SK-N-SH treated with all-trans-retinoic acid at 6 μM for 48 hours (cell line): ENCODE measurements at regions not wholly inside any gene's neighbourhood (a gene's known extent, or its start where the extent isn't known, plus 50 kb on each side); places are given as distances from the start of the nearest gene placed in this dataset.

Experiments used
- ATAC-seq: fragments of 200-7000 bp; cut with Tn5 transposase; 3 replicates; pipeline ENCODE4 v1.9.1; 2020; ENCODE audit warnings: mild to moderate bottlenecking, moderate library complexity
- ARNTL ChIP-seq: fragments of 450-650 bp; formaldehyde crosslinking; IDR thresholded peaks from 2 replicates; pipeline ENCODE4 v1.5.0; 2020; ENCODE audit warnings: low read depth, mild to moderate bottlenecking, moderate library complexity, borderline replicate concordance
- BACH2 ChIP-seq: fragments of 250-450 bp; sonication (Bioruptor Pico); IDR thresholded peaks from 2 replicates; pipeline ENCODE4 v1.9.0; 2021; ENCODE audit warnings: mild to moderate bottlenecking, borderline replicate concordance
- CSDC2 ChIP-seq: fragments of 250-450 bp; sonication (Bioruptor Pico); IDR thresholded peaks from 2 replicates; pipeline ENCODE4 v1.5.0; 2020; ENCODE audit warnings: mild to moderate bottlenecking, moderate library complexity
- CSRNP3 ChIP-seq: fragments of 250-450 bp; sonication (Bioruptor Pico); IDR thresholded peaks from 2 replicates; pipeline ENCODE4 v1.5.1; 2021; ENCODE audit warnings: mild to moderate bottlenecking, moderate library complexity
- ESRRG ChIP-seq: fragments of 250-450 bp; sonication (Bioruptor Pico); IDR thresholded peaks from 2 replicates; pipeline ENCODE4 v1.6.1; 2021; ENCODE audit warnings: mild to moderate bottlenecking
- GLIS3 ChIP-seq: fragments of 250-450 bp; sonication (Bioruptor Pico); IDR thresholded peaks from 2 replicates; pipeline ENCODE4 v1.5.0; 2020; ENCODE audit warnings: mild to moderate bottlenecking, moderate library complexity
- ISL1 ChIP-seq: fragments of 250-450 bp; sonication (Bioruptor Pico); IDR thresholded peaks from 2 replicates; pipeline ENCODE4 v2.1.2; 2022; ENCODE audit warnings: mild to moderate bottlenecking, moderate library complexity
- OSR1 ChIP-seq: fragments of 250-450 bp; sonication (Bioruptor Pico); IDR thresholded peaks from 2 replicates; pipeline ENCODE4 v1.8.0; 2022; ENCODE audit warnings: moderate library complexity, mild to moderate bottlenecking, inconsistent platforms
- PPARA ChIP-seq: fragments of 250-450 bp; sonication (Bioruptor Pico); IDR thresholded peaks from 2 replicates; pipeline ENCODE4 v1.5.0; 2020; ENCODE audit warnings: mild to moderate bottlenecking, borderline replicate concordance
- RARB ChIP-seq: fragments of 250-450 bp; sonication (Bioruptor Pico); IDR thresholded peaks from 2 replicates; pipeline ENCODE4 v1.8.0; 2021; ENCODE audit warnings: mild to moderate bottlenecking, moderate library complexity
- SNAI2 ChIP-seq: fragments of 250-450 bp; sonication (Bioruptor Pico); IDR thresholded peaks from 2 replicates; pipeline ENCODE4 v1.5.0; 2020; ENCODE audit warnings: mild to moderate bottlenecking, moderate library complexity
- TCF4 ChIP-seq: fragments of 250-450 bp; sonication (Bioruptor Pico); IDR thresholded peaks from 2 replicates; pipeline ENCODE4 v1.8.0; 2021; ENCODE audit warnings: mild to moderate bottlenecking, moderate library complexity, borderline replicate concordance
- TOX ChIP-seq: fragments of 250-450 bp; sonication (Bioruptor Pico); IDR thresholded peaks from 2 replicates; pipeline ENCODE4 v1.8.0; 2021; ENCODE audit warnings: mild to moderate bottlenecking, moderate library complexity, borderline replicate concordance
- ZC3H10 ChIP-seq: fragments of 250-450 bp; sonication (Bioruptor Pico); IDR thresholded peaks from 2 replicates; pipeline ENCODE4 v1.5.1; 2021; ENCODE audit warnings: mild to moderate bottlenecking, moderate library complexity
- ZFP3 ChIP-seq: fragments of 250-450 bp; sonication (Bioruptor Pico); IDR thresholded peaks from 2 replicates; pipeline ENCODE4 v1.5.0; 2020; ENCODE audit warnings: mild to moderate bottlenecking, moderate library complexity
- ZFP30 ChIP-seq: fragments of 450-650 bp; formaldehyde crosslinking; IDR thresholded peaks from 2 replicates; pipeline ENCODE4 v1.5.0; 2022; ENCODE audit warnings: mild to moderate bottlenecking, moderate library complexity
- ZNF565 ChIP-seq: fragments of 450-650 bp; formaldehyde crosslinking; conservative IDR thresholded peaks from 2 replicates; pipeline ENCODE4 v1.5.0; 2020; ENCODE audit warnings: low read depth, mild to moderate bottlenecking, moderate library complexity
- ZNF70 ChIP-seq: fragments of 450-650 bp; formaldehyde crosslinking; IDR thresholded peaks from 2 replicates; pipeline ENCODE4 v1.5.0; 2020; ENCODE audit warnings: mild to moderate bottlenecking, moderate library complexity
- ZNF8 ChIP-seq: fragments of 450-650 bp; formaldehyde crosslinking; IDR thresholded peaks from 2 replicates; pipeline ENCODE4 v1.5.0; 2020; ENCODE audit warnings: mild to moderate bottlenecking, moderate library complexity
- TF ChIP-seq, protein P1 (sequence below): fragments of 250-450 bp; sonication (Bioruptor Pico); IDR thresholded peaks from 2 replicates; pipeline ENCODE4 v1.5.1; 2020; ENCODE audit warnings: low read depth, mild to moderate bottlenecking, moderate library complexity
- TF ChIP-seq, protein P2 (sequence below): fragments of 250-450 bp; sonication (Bioruptor Pico); IDR thresholded peaks from 2 replicates; pipeline ENCODE4 v1.8.0; 2020; ENCODE audit warnings: mild to moderate bottlenecking, moderate library complexity, borderline replicate concordance
- TF ChIP-seq, protein P3 (sequence below): fragments of 250-450 bp; sonication (Bioruptor Pico); IDR thresholded peaks from 2 replicates; pipeline ENCODE4 v1.5.0; 2020; ENCODE audit warnings: mild to moderate bottlenecking, moderate library complexity
- TF ChIP-seq, protein P4 (sequence below): fragments of 250-450 bp; sonication (Bioruptor Pico); IDR thresholded peaks from 2 replicates; pipeline ENCODE4 v1.8.0; 2021; ENCODE audit warnings: low read depth, mild to moderate bottlenecking, moderate library complexity, borderline replicate concordance

DNA sequence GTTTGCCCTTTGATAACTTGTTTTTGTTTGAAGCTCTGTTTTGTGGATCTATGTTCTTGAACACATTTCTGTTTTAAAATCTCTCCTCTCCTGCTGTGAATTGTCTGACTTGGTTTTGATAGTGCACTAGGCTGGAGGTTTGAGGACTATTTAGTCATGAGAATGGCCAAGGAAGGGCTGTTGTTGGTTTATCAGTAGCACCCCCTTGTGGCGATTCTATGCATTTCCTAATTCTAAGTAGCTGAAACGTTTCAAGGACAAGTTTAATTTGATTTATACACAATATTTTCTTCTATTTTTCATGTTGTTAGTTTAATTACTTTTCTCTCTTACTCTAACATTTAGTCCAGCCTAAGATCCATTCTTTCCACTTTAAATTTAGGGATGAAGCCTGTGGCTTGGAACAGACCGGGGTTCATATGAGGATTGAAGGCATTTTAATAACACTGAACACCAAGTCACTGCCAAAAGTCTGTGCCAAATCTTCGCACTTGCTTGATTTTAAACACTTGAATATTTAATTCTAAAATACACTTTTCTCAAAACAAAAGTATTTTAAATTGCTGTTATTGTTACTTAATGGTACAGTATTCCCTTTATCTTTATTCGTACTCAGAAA is 166.0 kb downstream of the SOCS6 start:
- peak; percentile 91 for ATAC-seq

GRCh38 chr18:70453058-70453775 is 164.4 kb downstream of the SOCS6 start:
- TF ChIP-seq BACH2 (no peak), ZNF565 (no peak), GLIS3 (CRISPR knock-in tag) (no peak), ZNF8 (no peak), ESRRG (CRISPR knock-in tag) (no peak), RARB (CRISPR knock-in tag) (no peak), OSR1 (CRISPR knock-in tag) (no peak), ZFP30 (CRISPR knock-in tag) (no peak), CSDC2 (CRISPR knock-in tag) (no peak), ZFP3 (CRISPR knock-in tag) (no peak), ZNF70 (CRISPR knock-in tag) (no peak), ISL1 (CRISPR knock-in tag) (no peak)
- TF ChIP-seq, protein P1, sequence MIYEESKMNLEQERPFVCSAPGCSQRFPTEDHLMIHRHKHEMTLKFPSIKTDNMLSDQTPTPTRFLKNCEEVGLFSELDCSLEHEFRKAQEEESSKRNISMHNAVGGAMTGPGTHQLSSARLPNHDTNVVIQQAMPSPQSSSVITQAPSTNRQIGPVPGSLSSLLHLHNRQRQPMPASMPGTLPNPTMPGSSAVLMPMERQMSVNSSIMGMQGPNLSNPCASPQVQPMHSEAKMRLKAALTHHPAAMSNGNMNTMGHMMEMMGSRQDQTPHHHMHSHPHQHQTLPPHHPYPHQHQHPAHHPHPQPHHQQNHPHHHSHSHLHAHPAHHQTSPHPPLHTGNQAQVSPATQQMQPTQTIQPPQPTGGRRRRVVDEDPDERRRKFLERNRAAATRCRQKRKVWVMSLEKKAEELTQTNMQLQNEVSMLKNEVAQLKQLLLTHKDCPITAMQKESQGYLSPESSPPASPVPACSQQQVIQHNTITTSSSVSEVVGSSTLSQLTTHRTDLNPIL (CRISPR knock-in tag), result no peak
- no peak for ATAC-seq

More for the DNA sequence above, 166.0 kb downstream of the SOCS6 start:
- TF ChIP-seq ZFP30 (CRISPR knock-in tag) (no peak), TCF4 (CRISPR knock-in tag) (no peak), CSDC2 (CRISPR knock-in tag) (no peak), ZNF565 (no peak), PPARA (CRISPR knock-in tag) (no peak), ISL1 (CRISPR knock-in tag) (no peak), RARB (CRISPR knock-in tag) (no peak), ARNTL (CRISPR knock-in tag) (no peak), BACH2 (no peak), SNAI2 (no peak), ZFP3 (CRISPR knock-in tag) (no peak), TOX (CRISPR knock-in tag) (no peak), CSRNP3 (CRISPR knock-in tag) (no peak), ESRRG (CRISPR knock-in tag) (no peak), ZC3H10 (CRISPR knock-in tag) (no peak), OSR1 (CRISPR knock-in tag) (no peak), GLIS3 (CRISPR knock-in tag) (no peak)
- TF ChIP-seq, protein P2, sequence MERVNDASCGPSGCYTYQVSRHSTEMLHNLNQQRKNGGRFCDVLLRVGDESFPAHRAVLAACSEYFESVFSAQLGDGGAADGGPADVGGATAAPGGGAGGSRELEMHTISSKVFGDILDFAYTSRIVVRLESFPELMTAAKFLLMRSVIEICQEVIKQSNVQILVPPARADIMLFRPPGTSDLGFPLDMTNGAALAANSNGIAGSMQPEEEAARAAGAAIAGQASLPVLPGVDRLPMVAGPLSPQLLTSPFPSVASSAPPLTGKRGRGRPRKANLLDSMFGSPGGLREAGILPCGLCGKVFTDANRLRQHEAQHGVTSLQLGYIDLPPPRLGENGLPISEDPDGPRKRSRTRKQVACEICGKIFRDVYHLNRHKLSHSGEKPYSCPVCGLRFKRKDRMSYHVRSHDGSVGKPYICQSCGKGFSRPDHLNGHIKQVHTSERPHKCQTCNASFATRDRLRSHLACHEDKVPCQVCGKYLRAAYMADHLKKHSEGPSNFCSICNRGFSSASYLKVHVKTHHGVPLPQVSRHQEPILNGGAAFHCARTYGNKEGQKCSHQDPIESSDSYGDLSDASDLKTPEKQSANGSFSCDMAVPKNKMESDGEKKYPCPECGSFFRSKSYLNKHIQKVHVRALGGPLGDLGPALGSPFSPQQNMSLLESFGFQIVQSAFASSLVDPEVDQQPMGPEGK (CRISPR knock-in tag), result no peak
- TF ChIP-seq, protein P3, sequence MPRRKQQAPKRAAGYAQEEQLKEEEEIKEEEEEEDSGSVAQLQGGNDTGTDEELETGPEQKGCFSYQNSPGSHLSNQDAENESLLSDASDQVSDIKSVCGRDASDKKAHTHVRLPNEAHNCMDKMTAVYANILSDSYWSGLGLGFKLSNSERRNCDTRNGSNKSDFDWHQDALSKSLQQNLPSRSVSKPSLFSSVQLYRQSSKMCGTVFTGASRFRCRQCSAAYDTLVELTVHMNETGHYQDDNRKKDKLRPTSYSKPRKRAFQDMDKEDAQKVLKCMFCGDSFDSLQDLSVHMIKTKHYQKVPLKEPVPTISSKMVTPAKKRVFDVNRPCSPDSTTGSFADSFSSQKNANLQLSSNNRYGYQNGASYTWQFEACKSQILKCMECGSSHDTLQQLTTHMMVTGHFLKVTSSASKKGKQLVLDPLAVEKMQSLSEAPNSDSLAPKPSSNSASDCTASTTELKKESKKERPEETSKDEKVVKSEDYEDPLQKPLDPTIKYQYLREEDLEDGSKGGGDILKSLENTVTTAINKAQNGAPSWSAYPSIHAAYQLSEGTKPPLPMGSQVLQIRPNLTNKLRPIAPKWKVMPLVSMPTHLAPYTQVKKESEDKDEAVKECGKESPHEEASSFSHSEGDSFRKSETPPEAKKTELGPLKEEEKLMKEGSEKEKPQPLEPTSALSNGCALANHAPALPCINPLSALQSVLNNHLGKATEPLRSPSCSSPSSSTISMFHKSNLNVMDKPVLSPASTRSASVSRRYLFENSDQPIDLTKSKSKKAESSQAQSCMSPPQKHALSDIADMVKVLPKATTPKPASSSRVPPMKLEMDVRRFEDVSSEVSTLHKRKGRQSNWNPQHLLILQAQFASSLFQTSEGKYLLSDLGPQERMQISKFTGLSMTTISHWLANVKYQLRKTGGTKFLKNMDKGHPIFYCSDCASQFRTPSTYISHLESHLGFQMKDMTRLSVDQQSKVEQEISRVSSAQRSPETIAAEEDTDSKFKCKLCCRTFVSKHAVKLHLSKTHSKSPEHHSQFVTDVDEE, result no peak

- TF ChIP-seq ESRRG (CRISPR knock-in tag) (no peak), ISL1 (CRISPR knock-in tag) (no peak), RARB (CRISPR knock-in tag) (no peak), CSDC2 (CRISPR knock-in tag) (no peak), OSR1 (CRISPR knock-in tag) (no peak), ZNF565 (no peak), GLIS3 (CRISPR knock-in tag) (no peak)
- TF ChIP-seq, protein P4, sequence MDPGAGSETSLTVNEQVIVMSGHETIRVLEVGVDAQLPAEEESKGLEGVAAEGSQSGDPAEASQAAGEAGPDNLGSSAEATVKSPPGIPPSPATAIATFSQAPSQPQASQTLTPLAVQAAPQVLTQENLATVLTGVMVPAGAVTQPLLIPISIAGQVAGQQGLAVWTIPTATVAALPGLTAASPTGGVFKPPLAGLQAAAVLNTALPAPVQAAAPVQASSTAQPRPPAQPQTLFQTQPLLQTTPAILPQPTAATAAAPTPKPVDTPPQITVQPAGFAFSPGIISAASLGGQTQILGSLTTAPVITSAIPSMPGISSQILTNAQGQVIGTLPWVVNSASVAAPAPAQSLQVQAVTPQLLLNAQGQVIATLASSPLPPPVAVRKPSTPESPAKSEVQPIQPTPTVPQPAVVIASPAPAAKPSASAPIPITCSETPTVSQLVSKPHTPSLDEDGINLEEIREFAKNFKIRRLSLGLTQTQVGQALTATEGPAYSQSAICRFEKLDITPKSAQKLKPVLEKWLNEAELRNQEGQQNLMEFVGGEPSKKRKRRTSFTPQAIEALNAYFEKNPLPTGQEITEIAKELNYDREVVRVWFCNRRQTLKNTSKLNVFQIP (CRISPR knock-in tag), result no peak
- TF ChIP-seq, protein P3, result no peak
- TF ChIP-seq, protein P1 (CRISPR knock-in tag), result no peak
- no peak for ATAC-seq
These were observed 163.7 kb downstream of the SOCS6 start for GRCh38 chr18:70452501-70452900.
